ENCODE measurements at regions not wholly inside any gene's neighbourhood (a gene's known extent, or its start where the extent isn't known, plus 50 kb on each side); places are given as distances from the start of the nearest gene placed in this dataset.
"Not testable (repeated sequence)": the region's sequence is repeated elsewhere in the genome, so short reads cannot be mapped to it uniquely, and the experiment has no call there.

DNA sequence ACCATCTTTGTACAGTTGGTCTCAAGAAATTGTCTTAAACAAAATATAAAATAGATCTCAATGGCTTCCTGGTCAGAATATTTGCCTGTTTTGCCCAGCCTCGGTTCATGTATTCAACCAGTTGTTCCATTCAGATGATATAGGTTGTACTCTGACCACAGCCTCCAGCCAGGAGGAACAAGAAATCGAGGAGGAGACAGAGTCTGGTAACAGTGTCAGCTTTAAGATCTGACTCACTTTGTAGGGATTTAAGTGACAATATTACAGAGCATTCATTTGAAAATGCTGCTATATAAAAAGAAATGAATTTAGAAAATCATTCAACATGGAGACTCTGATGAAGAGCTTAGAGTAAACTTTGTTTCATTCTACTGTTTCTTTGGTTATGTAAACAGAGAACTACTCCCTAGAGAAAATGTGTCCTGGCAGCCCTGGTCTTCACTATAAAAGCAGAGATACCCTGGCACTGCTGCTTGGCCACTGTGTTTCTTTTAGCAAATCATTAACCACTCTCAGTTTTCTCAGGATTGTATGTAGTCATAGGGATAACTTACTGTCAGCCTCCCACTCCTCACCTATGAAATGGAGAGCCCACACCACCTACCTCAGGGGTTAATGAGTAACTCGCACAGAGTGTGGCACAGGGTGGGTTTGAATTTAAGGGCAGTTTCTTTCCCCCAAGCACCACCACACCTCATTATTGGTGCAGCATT, 53.5 kb downstream of the PAGE2 start:
- no peak for DNase-seq

GRCh38 chrX:55142919-55143310, 54.1 kb downstream of the PAGE2 start:
- no peak for DNase-seq

- DNase-seq, result no peak
Observed at GRCh38 chrX:55143621-55144020, 54.8 kb downstream of the PAGE2 start.

DNA sequence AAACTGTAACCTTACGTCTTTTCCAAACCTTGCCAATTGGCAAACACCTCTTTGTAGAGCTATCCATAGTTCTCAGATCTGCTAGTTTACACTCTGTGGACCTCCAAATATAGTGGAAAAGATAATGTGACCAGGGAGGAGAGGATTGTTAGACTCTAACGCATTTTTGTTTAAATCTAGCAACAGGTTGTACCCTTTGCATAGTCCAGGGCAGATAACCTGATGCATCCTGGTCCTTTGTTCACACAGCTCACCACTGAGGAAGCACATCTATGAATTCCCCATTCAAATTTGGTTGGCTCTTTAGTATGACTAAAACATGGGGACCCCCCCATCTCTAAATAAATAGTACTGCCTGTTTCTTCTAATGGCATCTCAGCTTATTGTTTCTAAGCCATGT, 55.9 kb downstream of the PAGE2 start:
- DNase-seq, result no peak

- DNase-seq, result no peak
Observed at GRCh38 chrX:55149242-55149641, 60.4 kb downstream of the PAGE2 start.

GRCh38 chrX:55151199-55151598, 62.4 kb downstream of the PAGE2 start:
- no peak for DNase-seq

DNA sequence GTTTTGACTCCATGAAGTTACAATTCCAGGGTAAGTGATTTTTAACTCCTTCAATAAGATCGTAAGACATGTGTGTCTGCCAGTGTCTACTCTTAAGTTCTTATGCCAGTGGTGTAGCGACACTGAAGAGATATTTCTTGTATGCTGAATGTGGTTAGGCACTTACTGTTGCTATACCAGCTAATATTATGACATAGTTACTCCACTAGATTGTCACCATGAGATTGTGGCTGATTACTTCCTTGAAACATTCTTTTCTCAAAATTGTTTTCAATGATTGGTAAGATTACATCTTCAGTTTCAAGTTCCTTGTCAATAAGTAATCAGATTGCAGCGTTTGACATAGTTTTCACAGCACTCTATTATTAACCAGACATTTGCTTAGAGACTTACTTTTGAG, 60.6 kb upstream of the PAGE5 start:
- no peak for DNase-seq

- peak; percentile 70 for DNase-seq
Observed at GRCh38 chrX:55160685-55161552, 59.2 kb upstream of the PAGE5 start.

DNA sequence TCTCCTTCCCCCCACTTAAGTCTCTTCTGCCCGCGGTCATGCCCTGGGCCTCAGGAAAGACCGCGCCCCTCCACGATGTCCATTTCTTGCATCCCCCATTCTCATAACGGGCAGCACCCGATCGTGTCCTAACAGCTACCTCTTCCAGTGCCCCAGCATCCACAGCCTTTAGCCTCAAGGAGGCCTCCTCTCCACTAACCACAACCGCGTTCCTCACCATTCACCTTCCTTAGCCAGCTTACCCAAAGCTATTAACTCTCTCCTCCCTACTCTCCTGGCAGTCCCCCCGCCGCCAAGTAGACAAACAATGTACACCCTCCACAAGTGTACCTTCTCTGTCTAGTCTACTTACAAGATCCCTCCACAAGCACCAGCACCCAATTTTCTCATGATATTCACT, 58.6 kb upstream of the PAGE5 start:
- no peak for DNase-seq

GRCh38 chrX:55163171-55163570, 57.0 kb upstream of the PAGE5 start:
- DNase-seq, result no peak

DNA sequence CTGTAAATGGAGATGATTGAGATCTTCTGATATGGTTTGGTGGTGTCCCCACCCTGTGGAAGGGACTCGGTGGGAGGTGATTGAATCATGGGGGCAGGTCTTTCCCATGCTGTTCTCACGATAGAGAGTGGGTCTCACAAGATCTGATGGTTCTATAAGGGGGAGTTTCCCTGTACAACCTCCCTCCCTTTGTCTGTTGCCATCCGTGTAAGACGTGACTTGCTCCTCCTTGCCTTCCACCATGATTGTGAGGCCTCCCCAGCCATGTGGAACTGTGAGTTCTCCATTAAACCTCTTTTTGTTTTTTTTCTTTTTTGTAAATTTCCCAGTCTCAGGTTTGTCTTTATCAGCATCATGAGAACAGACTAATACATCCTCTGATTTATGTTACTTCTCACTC, 55.1 kb upstream of the PAGE5 start:
- not testable (repeated sequence) for DNase-seq

DNA sequence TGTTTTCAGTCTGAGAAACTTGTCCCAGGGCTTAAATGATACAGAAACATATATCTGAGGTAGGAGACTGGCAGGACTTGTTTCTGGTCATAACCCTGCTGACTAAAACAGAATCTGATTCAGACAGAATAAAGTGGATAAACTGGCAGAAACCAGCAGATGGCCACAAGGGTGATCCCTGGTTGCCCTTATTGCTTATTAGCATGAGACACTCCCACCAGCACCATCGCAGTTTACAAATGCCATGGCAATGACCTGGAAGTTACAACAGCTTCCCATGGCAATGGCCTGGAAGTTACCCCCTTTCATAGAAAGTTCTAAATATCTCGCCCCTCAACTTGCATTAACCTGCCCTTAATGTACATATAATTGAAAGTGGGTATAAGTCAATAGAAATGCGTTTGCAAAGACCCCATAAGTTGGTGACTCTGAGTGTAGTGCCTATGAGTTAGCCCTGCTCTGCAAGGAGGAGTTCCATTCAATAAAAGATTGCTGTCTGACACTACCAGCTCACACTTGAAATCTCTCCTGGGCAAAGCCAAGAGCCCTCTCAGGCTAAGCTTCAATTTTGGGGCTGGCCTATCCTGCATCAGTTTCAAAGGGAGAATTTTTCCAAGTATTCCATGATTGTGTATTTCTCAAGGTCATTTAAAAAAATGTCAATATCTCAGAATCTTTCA, 52.9 kb upstream of the PAGE5 start:
- DNase-seq, result no peak

- no peak for DNase-seq
Observed at GRCh38 chrX:55167901-55168300, 52.2 kb upstream of the PAGE5 start.

- no peak for DNase-seq
Observed at GRCh38 chrX:55169782-55170181, 50.4 kb upstream of the PAGE5 start.

Measured in NCI-H2171 (cell line).